Colonic mucosa (tissue), 4 donors: ENCODE measurements at regions not wholly inside any gene's neighbourhood (a gene's known extent, or its start where the extent isn't known, plus 50 kb on each side); places are given as distances from the start of the nearest gene placed in this dataset.

Experiments
- DNase-seq: peaks from one replicate; pipeline ENCODE4 v3.0.0-alpha.2; 2020
- H3K27ac ChIP-seq: fragments of 200-600 bp; one replicate; pipeline ENCODE4 v1.8.0; 2021
- H3K27me3 ChIP-seq: fragments of 200-600 bp; one replicate; pipeline ENCODE4 v1.8.0; 2021
- H3K36me3 ChIP-seq: fragments of 200-600 bp; one replicate; pipeline ENCODE4 v1.8.0; 2021
- H3K4me1 ChIP-seq: fragments of 200-600 bp; one replicate; pipeline ENCODE4 v1.8.0; 2021; ENCODE audit warnings: mild to moderate bottlenecking
- H3K4me3 ChIP-seq: fragments of 200-600 bp; one replicate; pipeline ENCODE4 v1.8.0; 2021
- H3K9ac ChIP-seq, 2 donors: one replicate each; pipeline ENCODE4 v1.7.0; 2013; ENCODE audit warnings: control low read depth in 2 of 2, low read depth in 2 of 2, low read length in 2 of 2
- H3K9me3 ChIP-seq: fragments of 200-600 bp; one replicate; pipeline ENCODE4 v1.8.0; 2021
- intact Hi-C: fragments of 100-400 bp; cut with DNase I; formaldehyde crosslinking; loops from one replicate; pipeline ENCODE4 v1.14.1; 2022
- TF ChIP-seq, protein P1 (sequence below): fragments of 200-600 bp; IDR thresholded peaks from one replicate; pipeline ENCODE4 v1.8.0; 2022; ENCODE audit warnings: antibody characterized with exemption, mild to moderate bottlenecking
- donor health status: healthy.
- donor health status: DM: no; HTN: no; CAD: no.
- donor health status: DM: no; HTN: no; CAD: no.

DNA sequence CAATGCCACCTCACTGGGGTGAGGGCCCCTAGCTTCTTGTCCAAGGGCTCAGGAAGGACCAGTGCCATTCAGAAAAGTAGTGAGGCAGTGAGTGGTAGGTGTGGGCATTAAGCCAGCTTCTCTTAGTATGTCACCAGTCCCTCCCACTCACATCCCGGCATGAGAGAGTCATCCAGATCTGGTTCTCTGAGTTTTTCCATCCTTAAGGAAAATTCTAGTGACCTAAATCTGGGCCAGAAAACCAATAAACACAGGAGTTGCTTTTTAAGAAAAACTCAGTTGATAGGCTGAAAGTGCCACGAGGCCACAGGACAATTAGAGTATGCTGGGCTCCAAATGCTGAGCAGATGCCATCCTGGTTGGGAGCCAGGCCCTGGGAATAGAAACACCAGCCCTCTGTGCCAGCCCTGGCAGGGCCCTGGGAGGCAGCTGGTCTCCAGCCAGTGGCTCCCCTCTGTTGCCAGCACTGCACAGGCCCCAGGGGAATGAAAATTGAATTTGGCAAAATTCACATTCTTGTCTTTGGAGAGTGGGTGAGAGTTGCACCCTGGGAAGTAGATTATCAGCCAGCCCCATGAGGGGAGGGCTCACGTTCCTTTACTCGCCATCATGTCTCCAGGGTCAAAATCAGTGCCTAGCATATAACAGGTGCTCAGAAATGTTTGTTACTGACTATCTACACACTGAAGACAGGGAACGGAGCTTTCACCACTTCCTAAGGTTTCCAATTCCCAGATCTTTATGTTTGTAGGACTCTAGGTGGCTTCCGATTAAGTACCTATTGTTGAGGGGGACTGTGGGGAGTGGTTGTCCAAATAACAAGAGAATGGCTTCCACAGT, 52.8 kb downstream of the FAM43A start:
- Histone ChIP-seq H3K4me3 (no peak overlapping the region), H3K27ac (no peak overlapping the region), H3K36me3 (no peaks in the 10 kb centered on the region), H3K4me1 (no peaks in the 10 kb centered on the region), H3K9ac (no peak overlapping the region), H3K9me3 (no peaks in the 10 kb centered on the region), H3K27me3 (no peaks in the 10 kb centered on the region)
- intact Hi-C loops, result no loop called here
- DNase-seq, result no peak
- TF ChIP-seq, protein P1, sequence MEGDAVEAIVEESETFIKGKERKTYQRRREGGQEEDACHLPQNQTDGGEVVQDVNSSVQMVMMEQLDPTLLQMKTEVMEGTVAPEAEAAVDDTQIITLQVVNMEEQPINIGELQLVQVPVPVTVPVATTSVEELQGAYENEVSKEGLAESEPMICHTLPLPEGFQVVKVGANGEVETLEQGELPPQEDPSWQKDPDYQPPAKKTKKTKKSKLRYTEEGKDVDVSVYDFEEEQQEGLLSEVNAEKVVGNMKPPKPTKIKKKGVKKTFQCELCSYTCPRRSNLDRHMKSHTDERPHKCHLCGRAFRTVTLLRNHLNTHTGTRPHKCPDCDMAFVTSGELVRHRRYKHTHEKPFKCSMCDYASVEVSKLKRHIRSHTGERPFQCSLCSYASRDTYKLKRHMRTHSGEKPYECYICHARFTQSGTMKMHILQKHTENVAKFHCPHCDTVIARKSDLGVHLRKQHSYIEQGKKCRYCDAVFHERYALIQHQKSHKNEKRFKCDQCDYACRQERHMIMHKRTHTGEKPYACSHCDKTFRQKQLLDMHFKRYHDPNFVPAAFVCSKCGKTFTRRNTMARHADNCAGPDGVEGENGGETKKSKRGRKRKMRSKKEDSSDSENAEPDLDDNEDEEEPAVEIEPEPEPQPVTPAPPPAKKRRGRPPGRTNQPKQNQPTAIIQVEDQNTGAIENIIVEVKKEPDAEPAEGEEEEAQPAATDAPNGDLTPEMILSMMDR, result no peak

DNA sequence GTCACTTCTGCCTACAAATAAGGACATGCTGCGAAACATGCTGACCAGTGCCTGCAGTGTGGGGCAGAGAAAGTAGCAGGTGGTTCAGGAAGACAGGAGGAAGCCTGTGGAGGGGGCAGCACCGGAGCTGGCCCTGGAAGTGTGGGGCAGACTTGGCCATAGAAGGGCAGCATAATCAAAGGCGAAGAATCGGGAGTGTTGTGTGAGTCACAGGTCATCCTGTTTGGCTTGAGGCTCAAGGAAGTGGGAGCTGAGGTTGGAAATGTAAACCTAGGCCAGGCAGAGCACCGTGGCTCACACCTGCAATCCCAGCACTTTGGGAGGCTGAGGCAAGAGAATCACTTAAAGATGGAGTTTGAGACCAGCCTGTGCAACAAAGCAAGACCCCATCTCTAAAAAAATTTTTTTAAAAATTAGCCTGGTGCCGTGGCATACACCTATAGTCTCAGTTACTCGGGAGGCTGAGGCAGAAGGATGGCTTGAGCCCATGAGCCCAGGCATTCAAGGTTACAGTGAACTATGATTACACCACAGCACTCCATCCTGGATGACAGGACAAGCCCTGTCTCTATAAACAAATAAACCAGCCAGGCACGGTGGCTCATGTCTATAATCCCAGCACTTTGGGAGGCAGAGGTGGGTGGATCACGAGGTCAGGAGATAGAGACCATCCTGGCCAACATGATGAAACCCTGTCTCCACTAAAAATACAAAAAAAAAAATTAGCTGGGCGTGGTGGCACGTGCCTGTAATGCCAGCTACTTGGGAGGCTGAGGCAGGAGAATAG, 54.0 kb downstream of the FAM43A start:
- no peaks in the 10 kb centered on the region for H3K9me3 ChIP-seq
- intact Hi-C loops, result no loop called here
- H3K9ac ChIP-seq, result no peak overlapping the region
- no peak overlapping the region for H3K27ac ChIP-seq
- TF ChIP-seq, protein P1, result no peak
- H3K4me1 ChIP-seq, result no peaks in the 10 kb centered on the region
- H3K36me3 ChIP-seq, result no peaks in the 10 kb centered on the region
- no peaks in the 10 kb centered on the region for H3K27me3 ChIP-seq
- H3K4me3 ChIP-seq, result no peak overlapping the region
- DNase-seq, result no peak

DNA sequence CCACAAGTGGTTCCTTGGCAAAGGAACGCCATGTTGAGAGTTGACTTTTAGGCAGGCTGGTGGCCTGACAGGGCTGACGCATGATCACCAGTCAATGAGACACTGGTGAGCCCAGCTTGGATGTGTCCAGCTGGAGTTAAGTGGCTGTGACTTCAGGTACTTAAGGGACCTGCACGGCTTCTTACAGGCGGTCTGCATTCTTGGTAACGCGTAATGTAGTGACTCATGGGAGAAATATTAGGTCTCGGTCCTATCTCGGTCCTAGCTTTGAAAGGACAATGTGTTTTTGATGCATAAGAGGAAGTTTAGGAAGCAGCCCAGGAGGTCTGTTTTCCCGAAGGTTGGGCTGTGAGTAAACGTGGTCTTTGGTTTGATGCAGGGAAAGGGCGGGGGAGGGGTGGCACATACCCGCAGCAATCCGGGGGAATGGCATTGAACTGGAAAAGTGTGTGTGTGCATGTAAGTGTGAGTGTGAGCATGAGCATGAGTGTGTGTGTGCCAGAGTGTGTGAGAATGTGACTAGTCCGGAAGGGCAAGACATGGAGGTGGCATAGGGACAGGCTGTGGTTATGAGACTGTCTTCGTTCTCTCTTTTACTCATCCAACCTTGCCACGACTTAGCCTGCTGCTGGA, 55.3 kb downstream of the FAM43A start:
- H3K9me3 ChIP-seq, result no peaks in the 10 kb centered on the region
- H3K36me3 ChIP-seq, result no peaks in the 10 kb centered on the region
- DNase-seq, result no peak
- intact Hi-C loops, result no loop called here
- H3K4me1 ChIP-seq, result no peaks in the 10 kb centered on the region
- H3K9ac ChIP-seq, result no peak overlapping the region
- no peaks in the 10 kb centered on the region for H3K27me3 ChIP-seq
- no peak overlapping the region for H3K4me3 ChIP-seq
- TF ChIP-seq, protein P1, result no peak
- no peak overlapping the region for H3K27ac ChIP-seq

DNA sequence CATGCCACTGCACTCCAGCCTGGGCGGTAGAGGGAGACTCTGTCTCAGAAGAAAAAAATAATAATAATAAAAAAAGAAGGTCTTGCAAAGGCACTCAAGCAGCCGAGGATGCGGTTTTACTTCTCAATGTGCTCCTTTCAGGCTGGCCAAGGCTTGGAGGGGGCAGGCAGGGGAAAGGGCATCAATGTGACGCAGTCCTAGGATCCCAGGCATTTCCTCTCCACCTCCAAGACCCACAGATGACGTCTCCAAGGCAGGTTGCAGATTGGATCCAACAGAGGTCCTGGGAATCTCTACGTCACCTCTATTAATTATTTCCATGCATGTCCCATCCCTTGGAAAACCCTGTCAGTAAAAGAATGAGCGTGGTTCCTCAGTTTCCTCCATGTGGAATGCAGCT, 56.2 kb downstream of the FAM43A start:
- H3K27ac ChIP-seq, result no peak overlapping the region
- TF ChIP-seq, protein P1, result no peak
- no peak overlapping the region for H3K4me3 ChIP-seq
- DNase-seq, result no peak
- intact Hi-C loops, result no loop called here
- H3K4me1 ChIP-seq, result no peaks in the 10 kb centered on the region
- H3K9ac ChIP-seq, result no peak overlapping the region
- H3K9me3 ChIP-seq, result no peaks in the 10 kb centered on the region
- no peaks in the 10 kb centered on the region for H3K36me3 ChIP-seq
- H3K27me3 ChIP-seq, result no peaks in the 10 kb centered on the region

DNA sequence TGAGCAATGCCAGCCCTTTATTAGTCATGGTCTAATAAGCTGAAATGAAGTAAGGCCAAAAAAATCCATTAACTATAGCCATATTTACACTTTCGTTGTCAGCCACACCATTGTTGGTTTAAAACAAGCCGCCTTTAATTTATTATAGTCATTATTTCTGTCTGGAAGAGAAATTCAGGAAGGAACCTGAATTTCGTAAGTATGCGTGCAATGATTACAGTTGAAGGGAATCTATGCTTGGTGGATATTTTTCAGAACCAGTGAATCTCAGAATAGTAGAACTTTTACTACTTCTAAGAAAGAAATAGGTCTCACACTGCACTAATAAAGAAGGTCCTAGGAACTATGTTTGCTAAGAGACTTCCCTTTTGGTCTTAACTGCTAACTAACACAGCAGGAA, 59.1 kb downstream of the FAM43A start:
- TF ChIP-seq, protein P1, result no peak
- Histone ChIP-seq H3K27me3 (no peaks in the 10 kb centered on the region), H3K9ac (no peak overlapping the region), H3K9me3 (no peaks in the 10 kb centered on the region), H3K27ac (no peak overlapping the region), H3K4me3 (no peak overlapping the region), H3K36me3 (no peaks in the 10 kb centered on the region), H3K4me1 (no peaks in the 10 kb centered on the region)
- no peak for DNase-seq
- intact Hi-C loops, result no loop called here
